B cell (primary cell): ENCODE measurements at regions not wholly inside any gene's neighbourhood (a gene's known extent, or its start where the extent isn't known, plus 50 kb on each side); places are given as distances from the start of the nearest gene placed in this dataset.

ENCODE experiments used
- EZH2 ChIP-seq: IDR thresholded peaks from 2 replicates; pipeline ENCODE4 v1.6.1; 2012; ENCODE audit warnings: borderline replicate concordance, low read depth, mild to moderate bottlenecking, moderate library complexity, low read length; ENCODE audit not compliant: insufficient read depth, poor library complexity, severe bottlenecking
- TF ChIP-seq, protein P1 (sequence below): fragments of 200-600 bp; IDR thresholded peaks from one replicate; pipeline ENCODE4 v1.8.0; 2022; ENCODE audit warnings: antibody characterized with exemption, mild to moderate bottlenecking

DNA sequence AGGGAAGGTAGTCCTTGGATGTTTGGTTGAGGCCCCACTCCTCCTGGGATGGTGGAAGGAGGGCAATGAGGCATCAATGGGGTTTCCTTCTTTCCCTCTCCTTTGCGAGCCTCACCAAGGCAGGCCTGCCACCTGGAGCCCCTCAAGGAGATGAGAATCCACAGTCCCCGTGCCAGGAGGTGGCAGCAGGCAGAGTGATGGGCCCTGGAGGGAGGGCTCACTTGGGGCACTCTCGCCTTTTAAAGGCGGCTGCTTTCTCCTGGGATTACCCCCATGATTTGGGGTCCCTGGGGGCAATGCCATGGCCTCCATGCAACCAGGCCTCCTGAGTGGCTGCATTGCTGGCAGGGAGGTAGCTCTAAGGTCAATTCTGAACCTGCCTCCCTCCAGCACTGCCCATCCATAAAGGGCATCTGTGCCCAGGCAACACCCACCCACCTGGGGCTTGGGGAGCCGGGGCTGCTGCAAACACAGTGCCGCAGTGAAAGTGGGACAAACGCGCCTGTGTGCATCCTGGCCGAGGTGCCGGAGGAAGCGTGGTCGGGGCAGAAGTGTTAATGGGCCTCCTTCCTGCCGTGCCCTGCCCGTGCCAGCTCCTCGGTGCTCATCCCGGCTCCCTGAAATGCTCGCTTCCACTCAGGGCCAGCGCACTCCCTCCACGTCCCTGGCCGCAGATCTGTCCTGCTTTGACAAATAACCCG, 55.9 kb downstream of the ZFP36L2 start:
- no peak for TF ChIP-seq EZH2
- TF ChIP-seq, protein P1, sequence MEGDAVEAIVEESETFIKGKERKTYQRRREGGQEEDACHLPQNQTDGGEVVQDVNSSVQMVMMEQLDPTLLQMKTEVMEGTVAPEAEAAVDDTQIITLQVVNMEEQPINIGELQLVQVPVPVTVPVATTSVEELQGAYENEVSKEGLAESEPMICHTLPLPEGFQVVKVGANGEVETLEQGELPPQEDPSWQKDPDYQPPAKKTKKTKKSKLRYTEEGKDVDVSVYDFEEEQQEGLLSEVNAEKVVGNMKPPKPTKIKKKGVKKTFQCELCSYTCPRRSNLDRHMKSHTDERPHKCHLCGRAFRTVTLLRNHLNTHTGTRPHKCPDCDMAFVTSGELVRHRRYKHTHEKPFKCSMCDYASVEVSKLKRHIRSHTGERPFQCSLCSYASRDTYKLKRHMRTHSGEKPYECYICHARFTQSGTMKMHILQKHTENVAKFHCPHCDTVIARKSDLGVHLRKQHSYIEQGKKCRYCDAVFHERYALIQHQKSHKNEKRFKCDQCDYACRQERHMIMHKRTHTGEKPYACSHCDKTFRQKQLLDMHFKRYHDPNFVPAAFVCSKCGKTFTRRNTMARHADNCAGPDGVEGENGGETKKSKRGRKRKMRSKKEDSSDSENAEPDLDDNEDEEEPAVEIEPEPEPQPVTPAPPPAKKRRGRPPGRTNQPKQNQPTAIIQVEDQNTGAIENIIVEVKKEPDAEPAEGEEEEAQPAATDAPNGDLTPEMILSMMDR: no peak
